ENCODE measurements at regions not wholly inside any gene's neighbourhood (a gene's known extent, or its start where the extent isn't known, plus 50 kb on each side); places are given as distances from the start of the nearest gene placed in this dataset.

GRCh38 chr2:8625399-8626300 is 56.2 kb upstream of the ID2 start:
- peaks cover 14% of the 10 kb centered on the region for H3K27me3 Mint-ChIP-seq (ENCODE audit: insufficient read depth)
- no peaks in the 10 kb centered on the region for H3K36me3 Mint-ChIP-seq (ENCODE audit: low read depth)
- no peak overlapping the region for H3K27ac Mint-ChIP-seq
- H3K4me1 Mint-ChIP-seq (ENCODE audit: low read depth), result peaks cover 8% of the 10 kb centered on the region
- H3K9me3 Mint-ChIP-seq, result no peaks in the 10 kb centered on the region
- H3K4me3 Mint-ChIP-seq, result no peak overlapping the region
- intact Hi-C loops (cut with micrococcal nuclease), result no loop called here
- DNase-seq (ENCODE audit: low spot score), result no peak

- H3K27me3 Mint-ChIP-seq (ENCODE audit: insufficient read depth), result peaks cover 11% of the 10 kb centered on the region
- H3K4me1 Mint-ChIP-seq (ENCODE audit: low read depth), result peaks cover 8% of the 10 kb centered on the region
- H3K4me3 Mint-ChIP-seq, result no peak overlapping the region
- intact Hi-C loops (cut with micrococcal nuclease), result no loop called here
- H3K36me3 Mint-ChIP-seq (ENCODE audit: low read depth), result no peaks in the 10 kb centered on the region
- H3K27ac Mint-ChIP-seq, result peak overlapping the region; percentile 2
- H3K9me3 Mint-ChIP-seq, result no peaks in the 10 kb centered on the region
- no peak for DNase-seq (ENCODE audit: low spot score)
Measured at GRCh38 chr2:8626572-8626971, 55.3 kb upstream of the ID2 start.

- no peaks in the 10 kb centered on the region for H3K9me3 Mint-ChIP-seq
- no peak overlapping the region for H3K27ac Mint-ChIP-seq
- DNase-seq (ENCODE audit: low spot score), result no peak
- intact Hi-C loops (cut with micrococcal nuclease), result no loop called here
- H3K27me3 Mint-ChIP-seq (ENCODE audit: insufficient read depth), result peaks cover 9% of the 10 kb centered on the region
- H3K4me3 Mint-ChIP-seq, result no peak overlapping the region
- H3K4me1 Mint-ChIP-seq (ENCODE audit: low read depth), result peaks cover 8% of the 10 kb centered on the region
- H3K36me3 Mint-ChIP-seq (ENCODE audit: low read depth), result no peaks in the 10 kb centered on the region
Measured at GRCh38 chr2:8627019-8627691, 54.7 kb upstream of the ID2 start.

- H3K36me3 Mint-ChIP-seq (ENCODE audit: low read depth), result no peaks in the 10 kb centered on the region
- no peak overlapping the region for H3K4me3 Mint-ChIP-seq
- no peaks in the 10 kb centered on the region for H3K9me3 Mint-ChIP-seq
- H3K4me1 Mint-ChIP-seq (ENCODE audit: low read depth), result peaks cover 8% of the 10 kb centered on the region
- peaks cover 4% of the 10 kb centered on the region for H3K27me3 Mint-ChIP-seq (ENCODE audit: insufficient read depth)
- intact Hi-C loops (cut with micrococcal nuclease), result no loop called here
- DNase-seq (ENCODE audit: low spot score), result no peak
- H3K27ac Mint-ChIP-seq, result no peak overlapping the region
Measured at GRCh38 chr2:8627692-8628085, 54.2 kb upstream of the ID2 start.

- Mint-ChIP-seq H3K27ac (no peak overlapping the region), H3K4me1 (ENCODE audit: low read depth) (peaks cover 8% of the 10 kb centered on the region), H3K27me3 (ENCODE audit: insufficient read depth) (peaks cover 3% of the 10 kb centered on the region), H3K36me3 (ENCODE audit: low read depth) (no peaks in the 10 kb centered on the region), H3K9me3 (no peaks in the 10 kb centered on the region), H3K4me3 (no peak overlapping the region)
- intact Hi-C loops (cut with micrococcal nuclease), result no loop called here
- no peak for DNase-seq (ENCODE audit: low spot score)
Measured at GRCh38 chr2:8628179-8628865, 53.5 kb upstream of the ID2 start.

- Mint-ChIP-seq H3K9me3 (no peaks in the 10 kb centered on the region), H3K27ac (no peak overlapping the region), H3K4me1 (ENCODE audit: low read depth) (peaks cover 8% of the 10 kb centered on the region), H3K27me3 (ENCODE audit: insufficient read depth) (peaks cover 3% of the 10 kb centered on the region), H3K36me3 (ENCODE audit: low read depth) (no peaks in the 10 kb centered on the region), H3K4me3 (no peak overlapping the region)
- intact Hi-C loops (cut with micrococcal nuclease), result no loop called here
- DNase-seq (ENCODE audit: low spot score), result no peak
Measured at GRCh38 chr2:8628866-8629209, 53.0 kb upstream of the ID2 start.

GRCh38 chr2:8629402-8629801 is 52.5 kb upstream of the ID2 start:
- DNase-seq (ENCODE audit: low spot score), result no peak
- no peaks in the 10 kb centered on the region for H3K9me3 Mint-ChIP-seq
- H3K4me3 Mint-ChIP-seq, result no peak overlapping the region
- H3K27me3 Mint-ChIP-seq (ENCODE audit: insufficient read depth), result peaks cover 3% of the 10 kb centered on the region
- intact Hi-C loops (cut with micrococcal nuclease), result no loop called here
- no peak overlapping the region for H3K27ac Mint-ChIP-seq
- H3K4me1 Mint-ChIP-seq (ENCODE audit: low read depth), result peaks cover 8% of the 10 kb centered on the region
- no peaks in the 10 kb centered on the region for H3K36me3 Mint-ChIP-seq (ENCODE audit: low read depth)

- Mint-ChIP-seq H3K4me1 (ENCODE audit: low read depth) (peaks cover 8% of the 10 kb centered on the region), H3K9me3 (no peaks in the 10 kb centered on the region), H3K27ac (no peak overlapping the region), H3K27me3 (ENCODE audit: insufficient read depth) (peaks cover 7% of the 10 kb centered on the region), H3K4me3 (no peak overlapping the region), H3K36me3 (ENCODE audit: low read depth) (no peaks in the 10 kb centered on the region)
- DNase-seq (ENCODE audit: low spot score), result no peak
- intact Hi-C loops (cut with micrococcal nuclease), result no loop called here
Measured at GRCh38 chr2:8630676-8631464, 51.0 kb upstream of the ID2 start.

GRCh38 chr2:8631465-8632005 is 50.3 kb upstream of the ID2 start:
- Mint-ChIP-seq H3K36me3 (ENCODE audit: low read depth) (no peaks in the 10 kb centered on the region), H3K4me3 (no peak overlapping the region), H3K27me3 (ENCODE audit: insufficient read depth) (peaks cover 7% of the 10 kb centered on the region), H3K27ac (no peak overlapping the region), H3K4me1 (ENCODE audit: low read depth) (peaks cover 5% of the 10 kb centered on the region), H3K9me3 (no peaks in the 10 kb centered on the region)
- DNase-seq (ENCODE audit: low spot score), result no peak
- intact Hi-C loops (cut with micrococcal nuclease), result no loop called here

All from activated T-helper 1 cell treated with anti-CD3 and anti-CD28 coated beads, Interleukin-12 subunit alpha, Interleukin-12 subunit beta, Interleukin-2, Interleukin-4 antibody, amounts not matched to agents 30 ng/mL and 10 ng/mL and 1 ng/mL, durations not matched to agents 14 hours and 24 hours and 36 hours (primary cell).